ENCODE measurements at regions not wholly inside any gene's neighbourhood (a gene's known extent, or its start where the extent isn't known, plus 50 kb on each side); places are given as distances from the start of the nearest gene placed in this dataset.

- DNase-seq = peak; percentile 100
Observed at GRCh38 chr17:13297183-13297582, 279.4 kb upstream of the ELAC2 start.

- DNase-seq = no peak
Observed at GRCh38 chr17:13293421-13293820, 275.6 kb upstream of the ELAC2 start.

GRCh38 chr17:13292291-13292690 lies 274.5 kb upstream of the ELAC2 start:
- DNase-seq = no peak

GRCh38 chr17:13288248-13288647 lies 270.4 kb upstream of the ELAC2 start:
- DNase-seq = no peak

GRCh38 chr17:13287226-13287625 lies 269.4 kb upstream of the ELAC2 start:
- no peak for DNase-seq

GRCh38 chr17:13283606-13284005 lies 265.8 kb upstream of the ELAC2 start:
- DNase-seq = no peak

- DNase-seq = no peak
Observed at GRCh38 chr17:13281626-13282025, 263.8 kb upstream of the ELAC2 start.

- no peak for DNase-seq
Observed at GRCh38 chr17:13273806-13274205, 256.0 kb upstream of the ELAC2 start.

GRCh38 chr17:13272296-13272695 lies 254.5 kb upstream of the ELAC2 start:
- DNase-seq = no peak

GRCh38 chr17:13268791-13269595 lies 251.2 kb upstream of the ELAC2 start:
- DNase-seq = no peak

- no peak for DNase-seq
Observed at GRCh38 chr17:13266606-13267005, 248.8 kb upstream of the ELAC2 start.

GRCh38 chr17:13265311-13265710 lies 247.5 kb upstream of the ELAC2 start:
- no peak for DNase-seq

GRCh38 chr17:13263746-13264145 lies 245.9 kb upstream of the ELAC2 start:
- DNase-seq = no peak

- no peak for DNase-seq
Observed at GRCh38 chr17:13256545-13256944, 238.7 kb upstream of the ELAC2 start.

GRCh38 chr17:13253733-13254410 lies 236.0 kb upstream of the ELAC2 start:
- DNase-seq = no peak

- no peak for DNase-seq
Observed at GRCh38 chr17:13244513-13244912, 226.7 kb upstream of the ELAC2 start.

- DNase-seq = no peak
Observed at GRCh38 chr17:13243585-13243984, 225.8 kb upstream of the ELAC2 start.

- no peak for DNase-seq
Observed at GRCh38 chr17:13240851-13241250, 223.0 kb upstream of the ELAC2 start.

- DNase-seq = no peak
Observed at GRCh38 chr17:13230350-13231264, 212.8 kb upstream of the ELAC2 start.

- DNase-seq = peak; percentile 54
Observed at GRCh38 chr17:13228225-13228624, 210.4 kb upstream of the ELAC2 start.

GRCh38 chr17:13222975-13223374 lies 205.1 kb upstream of the ELAC2 start:
- peak; percentile 93 for DNase-seq

GRCh38 chr17:13212860-13213259 lies 195.0 kb upstream of the ELAC2 start:
- peak; percentile 94 for DNase-seq

GRCh38 chr17:13209081-13209480 lies 191.3 kb upstream of the ELAC2 start:
- DNase-seq = no peak
